Epithelial cell of proximal tubule (primary cell): ENCODE measurements at regions not wholly inside any gene's neighbourhood (a gene's known extent, or its start where the extent isn't known, plus 50 kb on each side); places are given as distances from the start of the nearest gene placed in this dataset.

Source experiments
- DNase-seq: peaks from one replicate; pipeline ENCODE4 v3.0.0-alpha.2; 2011; ENCODE audit warnings: low read depth
- H3K4me3 ChIP-seq: 2 replicates; pipeline ENCODE4 v1.5.1; 2011; ENCODE audit warnings: low read depth, mild to moderate bottlenecking, low read length
- TF ChIP-seq, protein P1 (sequence below): conservative IDR thresholded peaks from 2 replicates; pipeline ENCODE4 v1.5.1; 2012; ENCODE audit warnings: low read depth, mild to moderate bottlenecking, low read length

- H3K4me3 ChIP-seq = no peak overlapping the region
Observed at GRCh38 chr18:10032331-10033015, 118.7 kb downstream of the VAPA start.

GRCh38 chr18:10033016-10033399, 119.2 kb downstream of the VAPA start:
- DNase-seq = no peak
- TF ChIP-seq, protein P1, sequence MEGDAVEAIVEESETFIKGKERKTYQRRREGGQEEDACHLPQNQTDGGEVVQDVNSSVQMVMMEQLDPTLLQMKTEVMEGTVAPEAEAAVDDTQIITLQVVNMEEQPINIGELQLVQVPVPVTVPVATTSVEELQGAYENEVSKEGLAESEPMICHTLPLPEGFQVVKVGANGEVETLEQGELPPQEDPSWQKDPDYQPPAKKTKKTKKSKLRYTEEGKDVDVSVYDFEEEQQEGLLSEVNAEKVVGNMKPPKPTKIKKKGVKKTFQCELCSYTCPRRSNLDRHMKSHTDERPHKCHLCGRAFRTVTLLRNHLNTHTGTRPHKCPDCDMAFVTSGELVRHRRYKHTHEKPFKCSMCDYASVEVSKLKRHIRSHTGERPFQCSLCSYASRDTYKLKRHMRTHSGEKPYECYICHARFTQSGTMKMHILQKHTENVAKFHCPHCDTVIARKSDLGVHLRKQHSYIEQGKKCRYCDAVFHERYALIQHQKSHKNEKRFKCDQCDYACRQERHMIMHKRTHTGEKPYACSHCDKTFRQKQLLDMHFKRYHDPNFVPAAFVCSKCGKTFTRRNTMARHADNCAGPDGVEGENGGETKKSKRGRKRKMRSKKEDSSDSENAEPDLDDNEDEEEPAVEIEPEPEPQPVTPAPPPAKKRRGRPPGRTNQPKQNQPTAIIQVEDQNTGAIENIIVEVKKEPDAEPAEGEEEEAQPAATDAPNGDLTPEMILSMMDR = no peak
- no peak overlapping the region for H3K4me3 ChIP-seq

More at GRCh38 chr18:10032331-10033015, 118.7 kb downstream of the VAPA start:
- DNase-seq = no peak
- TF ChIP-seq, protein P1 = peak; percentile 24

DNA sequence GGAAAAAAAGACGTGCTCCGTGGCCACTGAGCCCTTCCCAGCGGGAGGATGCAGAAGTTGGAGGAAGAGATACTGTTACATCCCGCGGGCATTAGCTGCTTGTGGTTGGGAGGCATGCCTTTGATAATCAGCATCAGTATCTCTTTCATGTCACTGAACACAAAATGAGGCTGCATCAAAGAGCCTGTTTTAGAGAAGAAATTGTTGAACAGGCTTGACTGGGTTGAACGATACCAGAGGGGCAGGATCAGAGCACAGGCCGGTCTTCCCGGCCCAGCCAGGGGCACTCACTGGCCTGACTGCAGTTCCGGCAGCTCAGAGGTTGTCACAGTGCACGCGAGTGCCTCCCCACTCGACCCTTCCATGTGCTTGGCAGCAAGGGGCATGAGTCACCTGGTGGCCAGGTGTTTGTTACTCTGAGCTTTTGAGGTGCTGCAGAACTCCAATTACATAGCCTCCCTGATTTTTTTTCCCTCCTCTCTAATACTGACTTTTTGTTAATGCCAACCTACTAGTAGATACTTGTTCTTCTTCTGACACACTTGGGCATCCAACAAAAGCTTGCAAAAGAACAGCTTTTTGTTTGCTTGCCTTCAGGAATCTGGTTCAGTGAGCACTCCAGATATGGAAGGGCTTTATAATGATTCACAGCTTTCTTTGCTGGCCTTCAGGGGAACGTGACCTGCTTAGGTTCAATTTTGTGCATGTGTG, 121.6 kb downstream of the VAPA start:
- TF ChIP-seq, protein P1 = no peak
- H3K4me3 ChIP-seq = no peak overlapping the region
- DNase-seq = no peak

DNA sequence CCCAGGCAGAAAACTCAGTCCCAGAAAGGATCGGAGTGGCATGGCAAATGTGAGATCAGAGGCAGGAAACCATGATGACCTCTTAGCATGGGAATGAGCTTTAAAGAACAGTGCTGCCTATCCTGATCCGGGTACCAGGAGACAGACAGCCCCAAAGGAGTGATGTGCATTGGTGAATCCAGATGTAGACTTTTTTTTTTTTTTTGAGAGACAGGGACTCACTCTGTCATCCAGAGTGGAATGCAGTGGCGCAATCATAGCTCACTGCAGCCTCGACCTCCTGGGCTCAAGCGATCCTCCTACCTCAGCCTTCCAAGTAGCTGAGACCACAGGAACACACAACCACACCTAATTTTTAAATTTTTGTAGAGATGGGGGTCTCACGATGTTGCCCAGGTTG, 122.7 kb downstream of the VAPA start:
- DNase-seq = no peak
- TF ChIP-seq, protein P1 = no peak
- H3K4me3 ChIP-seq = no peak overlapping the region

GRCh38 chr18:10037181-10037580, 123.4 kb downstream of the VAPA start:
- H3K4me3 ChIP-seq = no peak overlapping the region
- TF ChIP-seq, protein P1 = no peak
- DNase-seq = no peak

DNA sequence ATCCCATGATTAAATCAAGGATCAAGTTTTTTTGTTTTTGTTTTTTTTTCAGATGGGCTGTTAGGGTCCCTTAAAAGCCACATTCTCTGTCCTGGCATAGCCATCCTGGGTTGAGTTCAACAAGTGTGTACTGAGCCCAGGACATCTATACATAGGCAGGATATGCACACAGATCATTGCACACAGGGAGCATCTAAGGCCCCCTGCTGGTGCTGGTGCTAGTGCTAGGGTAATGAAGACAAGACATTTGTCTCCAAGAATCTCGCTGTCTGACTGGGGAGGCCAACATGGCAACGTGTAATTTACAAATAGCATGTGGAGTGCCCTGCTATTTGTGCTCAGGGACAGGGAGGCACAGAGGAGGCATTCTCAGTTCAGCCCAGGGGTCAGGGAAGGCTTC, 124.5 kb downstream of the VAPA start:
- TF ChIP-seq, protein P1 = peak; percentile 20
- H3K4me3 ChIP-seq = no peak overlapping the region
- no peak for DNase-seq
